ENCODE measurements at regions not wholly inside any gene's neighbourhood (a gene's known extent, or its start where the extent isn't known, plus 50 kb on each side); places are given as distances from the start of the nearest gene placed in this dataset.

DNA sequence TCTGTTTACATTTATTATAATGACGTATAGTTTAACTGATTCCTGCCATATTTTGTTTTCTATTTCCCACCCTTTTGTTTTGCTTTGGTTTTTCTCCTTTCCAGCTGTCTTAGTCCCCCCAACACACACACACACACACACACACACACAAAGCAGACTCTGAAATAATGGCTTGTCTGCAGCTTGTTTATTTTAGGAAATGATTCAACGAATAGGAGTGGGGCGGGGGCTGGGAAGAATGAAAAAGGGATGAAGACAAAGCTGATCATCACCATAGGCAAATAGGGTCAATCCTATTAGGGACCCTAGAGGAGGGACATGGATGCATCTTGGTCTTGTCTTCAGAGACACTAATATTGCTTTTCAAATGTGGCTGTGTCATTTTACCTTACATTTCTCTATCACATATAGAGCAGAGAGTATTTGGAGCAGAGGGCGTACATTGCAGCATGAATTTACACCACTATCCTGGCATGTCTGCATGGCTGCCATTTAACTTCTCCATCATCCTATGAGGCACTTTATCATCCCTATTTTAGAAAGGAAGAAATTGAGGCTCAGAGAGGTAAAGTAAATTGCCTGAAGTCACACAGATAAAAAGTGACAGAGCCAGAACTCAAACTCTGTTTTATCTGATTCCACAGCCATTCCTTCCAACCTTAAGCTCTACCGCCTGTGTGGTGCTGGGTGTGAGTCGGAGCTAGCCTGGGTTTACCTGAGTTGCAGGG, 147.2 kb upstream of the TPM1 start:
- 67 to 70% (median 67%) methylated on average over 6 of the region's 6 CpGs for WGBS, 4 donors

DNA sequence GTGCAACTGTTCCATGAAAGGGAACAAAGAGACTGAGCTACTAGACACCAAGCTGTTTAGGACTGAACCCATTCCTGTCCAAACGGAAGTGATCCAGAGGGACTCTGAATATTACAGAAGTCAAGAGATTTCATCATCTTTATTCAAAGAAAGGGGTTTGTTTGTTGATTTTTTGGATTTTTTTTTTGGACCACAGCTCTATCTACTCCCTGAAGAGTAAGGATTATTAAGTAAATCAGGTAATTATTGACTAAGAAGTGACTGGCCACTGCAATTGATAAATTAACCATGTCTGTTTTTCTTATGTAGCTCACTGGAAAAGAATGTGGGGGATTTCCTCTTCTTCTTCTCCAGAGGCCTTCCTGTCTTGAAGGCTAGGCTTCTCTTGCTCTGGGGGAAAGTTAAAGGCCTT, 146.6 kb upstream of the TPM1 start:
- TF ChIP-seq, protein P1, sequence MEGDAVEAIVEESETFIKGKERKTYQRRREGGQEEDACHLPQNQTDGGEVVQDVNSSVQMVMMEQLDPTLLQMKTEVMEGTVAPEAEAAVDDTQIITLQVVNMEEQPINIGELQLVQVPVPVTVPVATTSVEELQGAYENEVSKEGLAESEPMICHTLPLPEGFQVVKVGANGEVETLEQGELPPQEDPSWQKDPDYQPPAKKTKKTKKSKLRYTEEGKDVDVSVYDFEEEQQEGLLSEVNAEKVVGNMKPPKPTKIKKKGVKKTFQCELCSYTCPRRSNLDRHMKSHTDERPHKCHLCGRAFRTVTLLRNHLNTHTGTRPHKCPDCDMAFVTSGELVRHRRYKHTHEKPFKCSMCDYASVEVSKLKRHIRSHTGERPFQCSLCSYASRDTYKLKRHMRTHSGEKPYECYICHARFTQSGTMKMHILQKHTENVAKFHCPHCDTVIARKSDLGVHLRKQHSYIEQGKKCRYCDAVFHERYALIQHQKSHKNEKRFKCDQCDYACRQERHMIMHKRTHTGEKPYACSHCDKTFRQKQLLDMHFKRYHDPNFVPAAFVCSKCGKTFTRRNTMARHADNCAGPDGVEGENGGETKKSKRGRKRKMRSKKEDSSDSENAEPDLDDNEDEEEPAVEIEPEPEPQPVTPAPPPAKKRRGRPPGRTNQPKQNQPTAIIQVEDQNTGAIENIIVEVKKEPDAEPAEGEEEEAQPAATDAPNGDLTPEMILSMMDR (IDR thresholded peaks at IDR 0.05): no peak
- TF ChIP-seq POLR2A (IDR thresholded peaks at IDR 0.05): no peak
- Histone ChIP-seq H3K27me3 (no peaks in the 10 kb centered on the region), H3K9me3 (no peaks in the 10 kb centered on the region), H3K36me3 (no peaks in the 10 kb centered on the region), H3K4me1 (peaks cover 3 to 63% (median 33%) of the 10 kb centered on the region in 12 donors), H3K27ac (peak overlapping the region; percentile 78 to 97 (median 90)), H3K4me3 (no peak overlapping the region)
- intact Hi-C loops (cut with DNase I): loop anchor here in 7 of 10 donors (2.0 to 10.0 kb wide), 5 partner anchors 49 to 147 kb away; partner anchors contain the start of gene TPM1 (in 6 of the 7)
- DNase-seq (no peak), ATAC-seq (no peak)
- 48 to 71% (median 58%) methylated on average over 1 of the region's 1 CpG for WGBS, 4 donors

More for the DNA sequence above, 147.2 kb upstream of the TPM1 start:
- no peaks in the 10 kb centered on the region for H3K36me3 ChIP-seq
- intact Hi-C loops (cut with DNase I): loop anchor here in 6 of 10 donors (5.0 to 10.0 kb wide), 4 partner anchors 48 to 147 kb away; partner anchors contain the start of gene TPM1 (in 4 of the 6)
- no peak overlapping the region for H3K4me3 ChIP-seq
- ATAC-seq (no peak), DNase-seq (no peak)
- TF ChIP-seq, protein P1 (IDR thresholded peaks at IDR 0.05): no peak
- TF ChIP-seq POLR2A (IDR thresholded peaks at IDR 0.05): no peak
- peaks cover 3 to 59% (median 28%) of the 10 kb centered on the region in 12 donors for H3K4me1 ChIP-seq
- no peaks in the 10 kb centered on the region for H3K9me3 ChIP-seq
- H3K27ac ChIP-seq: peak overlapping the region in 11 of 12 donors; percentile 78 to 97 (median 90)
- no peaks in the 10 kb centered on the region for H3K27me3 ChIP-seq

DNA sequence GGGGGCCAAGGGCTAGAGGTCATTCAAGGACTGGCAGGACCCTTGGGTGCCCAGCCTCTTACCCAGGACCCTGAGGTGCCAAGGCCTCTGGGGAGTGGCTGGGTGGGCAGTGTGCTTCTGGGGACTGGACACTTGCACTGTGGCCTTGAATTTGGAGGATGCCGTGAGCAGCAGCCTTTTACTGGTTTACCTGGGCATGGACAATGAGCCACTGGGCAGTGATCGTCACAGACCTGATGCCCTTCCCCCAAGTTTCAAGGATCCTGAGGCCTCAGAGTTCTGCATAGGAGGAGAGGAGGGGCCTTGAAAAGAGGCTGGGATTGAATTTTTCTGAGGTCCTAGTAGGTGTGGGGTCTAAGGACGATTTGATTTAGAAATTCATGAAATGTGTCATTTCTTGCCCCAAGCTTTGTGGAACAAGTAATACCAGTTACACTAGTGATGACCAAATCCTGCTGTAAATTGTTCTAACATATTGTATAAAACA, 146.1 kb upstream of the TPM1 start:
- no peaks in the 10 kb centered on the region for H3K36me3 ChIP-seq
- ATAC-seq (no peak), DNase-seq (no peak)
- H3K27me3 ChIP-seq: no peaks in the 10 kb centered on the region
- H3K4me1 ChIP-seq: peaks cover 3 to 67% (median 37%) of the 10 kb centered on the region in 12 donors
- intact Hi-C loops (cut with DNase I): loop anchor here in 7 of 10 donors (2.0 to 10.0 kb wide), 5 partner anchors 49 to 146 kb away; partner anchors contain the start of gene TPM1 (in 6 of the 7)
- H3K4me3 ChIP-seq: peak overlapping the region in 1 of 12 donors; percentile 34
- WGBS, 4 donors: 86 to 97% (median 92%) methylated on average over 3 of the region's 3 CpGs
- H3K9me3 ChIP-seq: no peaks in the 10 kb centered on the region
- H3K27ac ChIP-seq: peak overlapping the region; percentile 78 to 97 (median 90)
- no peak for TF ChIP-seq POLR2A (IDR thresholded peaks at IDR 0.05)
- TF ChIP-seq, protein P1 (IDR thresholded peaks at IDR 0.05): no peak

DNA sequence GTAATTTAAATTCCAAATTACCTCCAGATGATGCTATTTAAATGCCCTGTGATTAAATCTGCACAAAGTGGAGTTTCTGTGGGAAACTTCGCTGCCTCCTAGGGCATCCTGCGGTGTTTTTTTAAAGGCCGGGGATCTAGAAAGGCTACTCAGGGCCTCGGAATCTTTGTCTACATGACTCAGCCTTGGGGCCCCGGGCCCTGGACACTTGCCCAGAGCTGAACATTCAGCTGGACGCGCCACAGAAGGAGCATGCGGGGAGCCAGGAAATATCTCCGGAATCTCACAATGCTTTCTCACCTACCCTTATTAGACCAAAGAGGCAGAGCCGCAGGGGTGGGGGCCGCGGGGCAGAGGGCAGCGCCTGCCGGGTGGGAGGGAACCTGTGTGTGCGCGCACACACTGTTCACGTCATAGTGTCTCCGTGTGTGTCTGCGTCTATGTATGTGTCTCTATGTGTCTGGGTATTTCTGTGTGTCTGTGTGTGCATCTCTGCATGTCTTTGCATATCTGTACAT, 145.5 kb upstream of the TPM1 start:
- peak overlapping the region; percentile 78 to 97 (median 90) for H3K27ac ChIP-seq
- peak overlapping the region in 7 of 12 donors; percentile 6 to 34 (median 20) for H3K4me3 ChIP-seq
- no peaks in the 10 kb centered on the region for H3K27me3 ChIP-seq
- intact Hi-C loops (cut with DNase I): loop anchor here in 7 of 10 donors (2.0 to 10.0 kb wide), 5 partner anchors 50 to 146 kb away; partner anchors contain the start of gene TPM1 (in 6 of the 7)
- DNase-seq (peak; percentile 92 to 95 (median 94)), ATAC-seq (peak; percentile 72 to 88 (median 85))
- WGBS, 4 donors: 5 to 13% (median 9%) methylated on average over 19 of the region's 19 CpGs
- TF ChIP-seq POLR2A (IDR thresholded peaks at IDR 0.05): peak in 1 of 2 donors; percentile 17
- TF ChIP-seq, protein P1 (IDR thresholded peaks at IDR 0.05): no peak
- no peaks in the 10 kb centered on the region for H3K9me3 ChIP-seq
- H3K4me1 ChIP-seq: peaks cover 3 to 73% (median 37%) of the 10 kb centered on the region in 12 donors
- no peaks in the 10 kb centered on the region for H3K36me3 ChIP-seq

Data from heart left ventricle (tissue), 16 donors.